Stimulated activated CD8-positive, alpha-beta memory T cell treated with anti-CD3 and anti-CD28 coated beads, Interleukin-15, amount 100 ng/mL, for 4 hours (primary cell): ENCODE measurements at regions not wholly inside any gene's neighbourhood (a gene's known extent, or its start where the extent isn't known, plus 50 kb on each side); places are given as distances from the start of the nearest gene placed in this dataset.
"Not testable (repeated sequence)": the region's sequence is repeated elsewhere in the genome, so short reads cannot be mapped to it uniquely, and the experiment has no call there.

Experiments
- DNase-seq, 2 donors: peaks; one replicate each; pipeline ENCODE4 v3.0.0-alpha.2; 2020; ENCODE audit warnings: low read depth in 2 of 2

DNA sequence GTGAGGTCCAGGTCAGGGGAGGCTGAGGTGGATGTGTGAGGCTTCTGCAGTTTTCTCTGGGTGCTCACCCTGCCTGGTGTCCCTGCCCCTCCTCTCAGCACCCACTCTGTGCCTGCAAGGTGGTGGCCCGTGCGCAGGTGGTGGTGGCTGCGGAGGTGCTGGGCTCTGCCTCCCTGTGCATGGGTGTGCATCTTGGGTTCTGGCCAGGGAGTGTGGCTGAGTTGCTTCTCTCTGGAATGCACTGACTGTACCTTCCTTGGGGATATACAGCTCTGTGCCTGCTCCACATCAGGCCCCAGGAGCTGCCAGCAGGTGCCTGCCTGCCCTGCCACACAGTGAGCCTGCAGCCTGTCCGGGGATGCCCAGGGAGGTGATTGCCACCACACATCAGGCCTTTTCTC lies 360.4 kb downstream of the TMEM121 start:
- DNase-seq = not testable (repeated sequence)

DNA sequence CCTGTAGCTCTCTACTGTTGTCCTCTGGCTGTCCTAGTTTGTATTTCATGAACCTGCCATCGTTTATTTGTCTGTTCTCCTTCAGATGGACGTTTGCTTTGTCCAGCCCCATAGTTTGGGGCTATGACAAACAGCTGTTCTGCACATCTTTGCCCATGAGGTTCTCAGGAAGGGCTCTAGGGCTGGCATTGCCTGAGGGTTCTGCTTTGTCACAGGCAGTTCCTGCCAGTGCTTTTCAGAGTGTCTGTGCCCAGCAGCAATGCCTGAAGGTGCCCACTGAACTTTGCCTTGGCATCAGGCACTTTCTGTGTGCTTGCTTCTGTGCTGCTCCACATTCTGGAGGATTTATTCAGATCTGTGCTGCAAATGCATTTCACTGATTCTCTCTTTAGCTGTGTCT lies 361.3 kb downstream of the TMEM121 start:
- no peak for DNase-seq

- no peak for DNase-seq
Measured at GRCh38 chr14:105888151-105888550, 361.8 kb downstream of the TMEM121 start.

GRCh38 chr14:105888784-105889665 lies 362.6 kb downstream of the TMEM121 start:
- DNase-seq = no peak

GRCh38 chr14:105889666-105890473 lies 363.5 kb downstream of the TMEM121 start:
- no peak for DNase-seq

DNA sequence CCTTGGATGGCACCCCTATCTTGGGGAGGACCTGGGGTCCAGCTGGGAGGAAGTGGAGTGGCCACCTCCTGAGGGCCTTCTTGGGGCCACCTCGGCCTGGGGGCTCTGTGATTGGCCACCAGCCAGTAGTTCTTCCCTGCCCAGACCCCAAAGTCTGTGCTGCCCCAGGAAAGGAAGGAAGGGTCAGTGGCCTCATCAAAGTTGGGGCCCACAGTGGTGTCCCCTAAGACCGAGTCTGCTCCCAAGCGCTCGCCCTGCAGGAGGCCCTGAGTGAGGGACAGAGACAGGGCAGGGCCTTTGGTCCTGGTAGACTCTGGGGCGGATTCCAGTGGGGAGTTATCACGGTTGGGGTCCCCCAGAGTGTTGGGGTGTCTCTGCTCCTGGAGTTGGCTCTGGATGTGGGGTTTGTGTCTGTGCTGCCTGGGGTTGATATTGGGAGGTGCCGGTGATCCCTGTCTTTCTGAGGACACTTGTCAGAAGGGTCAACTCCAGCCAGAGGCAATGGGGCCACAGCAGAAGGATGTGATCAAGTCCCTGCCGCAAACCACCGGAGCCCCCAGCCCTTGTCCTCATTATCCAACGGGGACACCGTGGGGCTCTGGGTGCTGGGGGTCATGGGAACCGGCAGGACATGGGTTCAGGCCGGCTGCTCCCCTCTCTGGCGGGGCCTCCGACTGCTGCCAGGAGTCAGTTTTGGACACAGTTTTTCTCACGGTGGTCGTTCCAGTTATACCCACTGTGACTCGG lies 364.3 kb downstream of the TMEM121 start:
- DNase-seq = no peak

DNA sequence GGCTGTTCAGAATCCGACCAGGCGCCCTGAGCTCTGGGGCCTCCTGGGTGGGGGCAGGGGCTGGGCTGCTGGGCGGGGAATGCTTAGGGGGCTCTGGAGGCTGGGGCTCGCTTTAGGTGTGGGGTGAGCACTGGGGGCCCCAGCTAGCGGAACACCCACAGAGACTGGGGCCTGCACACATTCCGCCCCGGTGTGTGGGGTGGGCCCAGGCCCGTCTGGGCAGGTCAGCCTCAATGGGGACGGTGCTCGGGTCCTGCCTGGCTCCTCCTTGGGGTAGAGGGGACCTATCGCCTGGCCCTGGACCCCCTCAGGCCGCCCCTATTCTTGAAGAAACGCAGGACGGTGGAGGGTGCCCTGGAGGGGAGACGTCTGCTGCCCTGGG lies 364.8 kb downstream of the TMEM121 start:
- DNase-seq = no peak

GRCh38 chr14:105891631-105892452 lies 365.5 kb downstream of the TMEM121 start:
- DNase-seq = no peak

- DNase-seq = not testable (repeated sequence)
Measured at GRCh38 chr14:105892453-105893441, 366.4 kb downstream of the TMEM121 start.

DNA sequence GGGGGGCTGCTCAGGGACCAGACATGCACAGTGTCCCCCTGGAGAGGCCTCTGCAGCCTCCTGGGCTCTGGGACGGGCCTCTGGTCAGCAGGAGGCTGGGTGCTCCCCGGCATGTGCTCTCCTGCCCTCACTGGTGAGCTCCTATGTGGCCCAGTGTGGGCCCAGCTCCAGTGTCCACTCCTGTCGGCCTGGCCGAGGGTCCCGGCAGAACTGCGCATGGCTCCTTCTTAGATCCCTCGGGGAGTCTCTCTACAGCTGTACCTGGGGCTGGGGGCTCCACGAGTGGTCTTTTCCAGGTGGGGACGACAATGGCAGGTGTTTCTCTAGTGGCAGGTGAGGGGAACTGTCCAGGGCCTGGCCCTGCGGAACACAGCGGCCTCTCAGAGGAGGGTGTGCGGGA lies 367.3 kb downstream of the TMEM121 start:
- DNase-seq = not testable (repeated sequence)

DNA sequence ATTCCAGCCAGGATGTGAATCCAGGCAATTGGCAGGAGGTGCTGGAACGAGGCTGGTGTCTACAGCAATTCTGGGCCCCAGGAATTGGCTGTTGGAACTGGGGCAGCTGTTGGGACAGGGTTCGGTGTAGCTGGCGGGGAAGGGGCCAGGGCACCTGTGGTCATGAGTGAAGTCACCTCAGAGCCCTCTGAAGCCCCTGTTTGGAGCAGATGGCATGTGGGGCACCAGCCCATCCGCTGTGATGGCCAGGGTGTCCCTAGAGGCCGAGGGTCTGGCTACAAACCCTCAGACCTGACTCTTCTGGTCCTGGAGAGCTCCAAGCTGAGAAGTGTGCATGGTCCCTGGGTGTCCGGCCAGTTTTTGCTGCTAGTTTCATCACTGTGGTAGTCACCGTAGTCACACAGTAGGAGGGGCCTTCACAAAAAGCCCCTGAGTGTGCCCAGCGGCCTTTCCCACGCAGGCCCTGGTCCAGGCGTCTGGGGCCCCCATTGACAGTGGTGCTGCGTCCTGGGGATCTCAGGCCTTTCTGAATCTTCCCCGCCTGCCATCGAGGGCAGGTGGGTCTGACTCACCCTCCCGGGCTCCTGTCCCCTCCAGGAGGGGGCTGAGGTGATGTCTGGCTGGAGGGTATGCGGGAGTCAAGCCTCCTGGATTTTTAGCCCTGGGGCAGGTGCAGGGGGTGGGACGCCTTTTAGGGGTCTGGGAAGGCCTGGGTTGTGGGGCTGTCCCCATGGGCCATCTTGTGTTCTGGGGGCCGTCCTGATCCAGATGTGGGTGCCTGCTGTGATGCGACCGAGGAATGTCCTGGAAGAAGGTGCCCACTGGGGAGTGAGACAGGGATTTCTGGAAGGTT lies 368.0 kb downstream of the TMEM121 start:
- no peak for DNase-seq

DNA sequence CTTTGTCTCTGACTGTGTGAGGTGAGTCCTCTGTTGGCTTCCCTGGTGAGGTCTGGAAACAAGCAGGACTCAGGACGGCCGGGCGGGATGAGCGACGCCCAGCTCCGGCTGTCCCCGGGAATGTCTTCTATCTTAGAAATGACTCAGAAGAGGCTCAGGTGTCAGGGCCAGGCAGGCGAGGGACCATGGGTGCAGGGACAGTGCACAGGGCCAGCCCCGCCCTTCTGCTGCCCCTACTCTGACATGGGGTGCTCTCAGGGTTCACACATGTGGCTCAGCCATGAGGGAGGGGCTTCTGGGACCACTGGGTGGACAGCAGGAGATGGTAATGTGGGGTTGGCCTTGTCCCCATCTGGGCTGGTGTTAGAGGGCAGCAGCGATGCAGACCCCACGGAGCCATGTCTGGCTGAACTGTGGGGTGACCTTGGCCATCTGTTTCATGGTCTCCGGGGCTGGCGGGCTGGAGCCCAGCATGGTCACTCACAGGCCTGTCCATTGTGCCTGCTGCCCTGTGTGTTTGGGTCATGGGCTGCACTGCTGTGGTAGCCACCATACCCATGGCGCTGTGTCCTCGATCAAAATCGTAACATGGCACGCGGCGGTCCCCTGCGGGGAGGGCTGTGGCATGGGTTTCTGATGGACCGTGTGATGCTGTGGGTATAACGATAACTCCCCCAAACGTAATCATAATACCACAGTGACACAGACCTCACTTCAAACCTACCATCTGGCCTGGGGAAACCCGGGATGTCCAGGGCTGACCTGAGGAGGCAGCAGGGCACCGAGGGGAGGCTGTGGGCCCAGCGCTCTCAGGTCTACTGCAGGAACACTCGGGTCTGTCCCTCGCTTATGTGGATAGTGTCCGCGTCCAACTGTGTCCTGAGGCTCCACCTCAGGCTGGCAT lies 368.8 kb downstream of the TMEM121 start:
- DNase-seq = no peak

GRCh38 chr14:105896206-105896605 lies 369.8 kb downstream of the TMEM121 start:
- DNase-seq = not testable (repeated sequence)

GRCh38 chr14:105896961-105897724 lies 370.8 kb downstream of the TMEM121 start:
- not testable (repeated sequence) for DNase-seq

DNA sequence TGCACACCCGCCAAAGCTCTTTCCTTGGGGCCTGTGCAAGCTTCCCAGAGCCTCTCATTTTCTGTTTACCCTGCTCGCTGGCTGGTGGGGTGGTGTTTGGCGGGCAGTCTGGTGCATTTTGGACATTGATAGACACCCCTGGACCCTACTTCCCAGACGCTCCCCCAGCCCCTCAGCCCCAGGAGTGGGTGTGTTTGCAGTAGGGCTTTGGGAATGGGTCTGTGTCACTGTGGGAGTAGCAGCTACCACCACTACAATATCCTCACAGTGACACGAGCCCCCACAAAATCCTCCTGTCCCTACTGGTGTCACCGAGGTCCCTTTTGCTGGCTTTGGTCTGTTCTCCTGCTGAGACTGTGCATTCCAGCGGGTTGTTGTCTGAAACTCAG lies 371.3 kb downstream of the TMEM121 start:
- DNase-seq = no peak

GRCh38 chr14:105898482-105899010 lies 372.2 kb downstream of the TMEM121 start:
- DNase-seq = no peak

GRCh38 chr14:105899071-105899641 lies 372.8 kb downstream of the TMEM121 start:
- no peak for DNase-seq
